HG02610 (cell line): ENCODE measurements at regions not wholly inside any gene's neighbourhood (a gene's known extent, or its start where the extent isn't known, plus 50 kb on each side); places are given as distances from the start of the nearest gene placed in this dataset.
"Not testable (repeated sequence)": the region's sequence is repeated elsewhere in the genome, so short reads cannot be mapped to it uniquely, and the experiment has no call there.

ENCODE experiments used
- ATAC-seq: cut with Tn5 transposase; IDR thresholded peaks from one replicate; pipeline ENCODE4 v1.9.1; 2021; ENCODE audit warnings: mild to moderate bottlenecking, moderate library complexity; ENCODE audit not compliant: unreplicated experiment

DNA sequence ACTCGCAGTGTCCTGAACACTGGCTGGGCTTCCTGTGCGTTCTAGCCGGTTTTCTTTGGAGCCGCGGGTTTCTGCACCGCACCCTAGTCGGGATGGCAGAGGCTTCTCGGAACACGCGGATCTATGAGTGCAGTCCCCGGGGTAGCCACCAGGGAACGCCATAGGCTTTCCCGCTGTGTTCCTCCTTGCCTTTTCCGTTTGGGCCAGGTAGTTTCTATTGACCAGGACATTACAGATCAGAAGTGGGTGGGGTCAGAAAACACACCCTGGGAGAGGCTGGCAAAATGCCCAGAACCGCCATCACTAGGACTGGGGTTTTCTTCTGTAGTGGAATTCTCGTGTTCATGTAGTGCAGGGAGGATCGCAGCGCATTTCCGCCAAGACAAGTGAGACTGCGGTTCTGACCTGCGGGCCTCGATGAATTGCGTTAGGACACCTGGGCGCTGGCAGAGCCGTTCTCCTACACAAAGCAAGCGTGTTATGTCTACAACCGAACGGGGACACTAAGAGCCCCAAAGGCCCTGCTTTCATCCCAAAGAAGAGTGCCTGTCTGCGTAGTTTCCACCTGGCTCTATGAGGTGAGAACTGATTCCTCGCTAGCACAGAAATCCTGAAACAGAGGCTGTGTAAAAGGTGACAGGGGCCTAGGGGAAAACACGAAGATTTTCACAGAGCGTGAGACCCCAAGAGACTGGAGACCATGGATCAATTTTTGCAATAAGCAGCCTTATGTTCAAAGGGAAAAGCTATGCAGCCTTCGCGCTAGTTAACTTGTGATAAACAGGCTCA, 121.5 kb downstream of the PPIAL4G start:
- ATAC-seq = not testable (repeated sequence)

DNA sequence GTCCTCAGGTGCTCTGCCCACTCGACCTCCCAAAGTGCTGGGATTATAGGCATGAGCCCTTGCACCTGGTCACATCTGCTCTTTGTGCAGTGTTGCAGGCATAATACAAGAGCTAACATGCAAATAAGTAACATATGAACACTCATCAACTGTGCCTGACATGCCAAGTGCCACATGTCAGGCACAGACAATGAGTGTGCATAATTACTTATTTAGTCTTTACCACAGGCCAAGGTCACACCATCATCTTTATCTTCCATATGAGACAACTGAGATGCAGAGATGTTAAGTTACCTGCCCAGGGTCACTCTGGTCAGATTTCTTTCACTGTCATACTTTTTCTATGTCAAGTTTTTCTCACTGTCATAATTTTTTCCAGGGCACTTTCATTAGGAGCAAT, 126.1 kb downstream of the PPIAL4G start:
- ATAC-seq = no peak

DNA sequence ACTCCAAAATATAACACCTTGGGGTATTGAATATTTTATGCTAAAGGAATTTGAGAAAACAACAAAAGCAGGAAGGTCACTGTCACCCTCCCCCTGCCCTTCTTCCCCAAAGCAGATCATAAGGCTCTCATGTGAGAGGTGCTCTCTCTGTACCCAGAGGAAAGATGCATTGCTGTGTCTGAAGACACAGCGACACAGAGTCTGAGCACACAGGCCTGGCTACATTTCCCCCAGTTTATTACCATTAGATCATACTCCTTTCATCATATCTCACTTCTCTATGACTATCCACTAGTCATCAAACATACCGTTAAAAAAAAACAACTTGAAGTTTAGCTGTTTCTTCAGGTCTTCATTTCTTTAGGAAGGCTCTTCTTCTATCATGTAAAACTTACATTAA, 127.1 kb downstream of the PPIAL4G start:
- no peak for ATAC-seq

DNA sequence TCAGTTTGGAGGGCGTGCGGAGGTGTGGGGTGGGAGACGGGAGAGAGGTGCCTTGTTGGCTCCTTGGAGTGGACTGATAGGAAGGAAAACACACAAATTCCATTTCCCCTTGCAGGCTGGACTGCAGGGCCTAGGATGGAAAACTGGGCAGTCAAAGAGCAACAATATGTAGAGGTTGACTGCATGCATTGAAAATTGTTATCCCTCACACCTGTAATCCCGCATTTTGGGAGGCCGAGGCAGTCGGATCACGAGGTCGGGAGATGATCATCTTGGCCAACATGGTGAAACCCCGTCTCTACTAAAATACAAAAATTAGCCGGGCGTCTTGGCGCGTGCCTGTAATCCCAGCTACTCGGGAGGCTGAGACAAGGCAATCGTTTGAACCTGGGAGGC, 128.2 kb downstream of the PPIAL4G start:
- no peak for ATAC-seq

DNA sequence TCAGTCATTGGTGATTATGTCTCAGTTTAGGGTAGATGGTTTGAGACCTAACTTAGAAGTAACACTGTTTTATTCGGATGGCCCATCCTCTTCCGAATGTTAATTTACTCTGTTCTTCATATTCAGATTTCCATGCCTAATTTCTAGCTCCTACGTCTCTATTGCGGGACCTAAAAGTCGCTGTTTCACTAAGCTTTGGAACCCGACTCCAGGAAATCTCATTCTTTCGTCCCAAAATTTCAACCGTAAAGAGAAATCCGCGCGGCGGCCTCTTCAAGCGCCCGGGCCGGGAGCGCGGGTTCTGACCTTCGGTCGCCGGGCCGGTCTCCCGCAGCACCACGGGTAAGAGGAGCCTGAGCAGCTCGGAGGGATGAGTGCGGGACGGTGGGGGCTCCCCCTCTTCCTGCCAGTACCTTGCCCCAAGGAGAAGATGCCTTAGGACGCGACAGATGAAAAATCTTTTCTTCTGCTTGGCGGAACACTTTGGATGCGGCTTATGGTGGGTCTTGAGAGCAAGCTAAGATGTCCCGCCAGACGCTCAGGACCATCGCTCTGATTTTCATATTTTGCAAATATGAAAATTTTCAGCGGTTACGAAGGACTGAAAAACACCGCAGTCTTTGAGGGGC, 128.7 kb downstream of the PPIAL4G start:
- ATAC-seq = no peak

DNA sequence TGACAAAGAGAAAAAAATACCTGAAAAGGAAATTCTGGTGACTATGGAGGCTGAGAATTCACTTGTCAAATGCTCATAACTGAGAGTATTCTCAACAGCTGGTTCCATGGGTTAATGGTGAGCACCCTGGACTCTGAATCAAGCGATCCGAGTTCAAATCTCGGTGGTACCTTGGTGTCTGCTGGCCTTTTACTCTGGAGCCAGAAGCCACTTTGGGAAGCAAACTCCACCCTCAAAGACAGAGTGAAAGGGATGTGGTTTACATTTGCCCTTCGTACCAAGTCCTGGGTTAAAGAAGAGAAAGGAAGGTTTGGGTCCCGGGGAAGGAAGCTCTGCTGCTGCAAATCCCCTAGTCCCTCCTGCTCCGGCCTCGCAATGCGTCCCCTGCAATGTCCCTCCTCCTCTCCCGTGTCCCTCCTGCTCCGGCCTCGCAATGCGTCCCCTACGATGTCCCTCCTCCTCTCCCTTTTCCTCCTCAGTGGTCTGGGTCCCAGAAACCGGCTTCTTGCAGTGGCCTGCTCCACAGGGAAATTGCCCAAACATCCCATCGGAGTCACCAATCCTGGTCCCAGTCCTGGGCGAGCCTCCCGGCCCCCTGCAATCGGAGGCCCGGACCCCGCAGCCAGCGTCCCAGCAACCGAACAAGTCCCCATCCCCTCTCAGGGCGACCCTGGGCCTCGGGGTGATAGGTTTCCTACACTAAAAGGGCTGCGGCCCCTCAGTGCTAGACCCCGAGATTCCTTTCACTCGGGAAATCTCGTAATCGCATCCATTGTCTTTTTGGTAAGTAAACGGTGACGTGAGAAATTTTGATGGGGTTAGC, 129.4 kb downstream of the PPIAL4G start:
- ATAC-seq = no peak

DNA sequence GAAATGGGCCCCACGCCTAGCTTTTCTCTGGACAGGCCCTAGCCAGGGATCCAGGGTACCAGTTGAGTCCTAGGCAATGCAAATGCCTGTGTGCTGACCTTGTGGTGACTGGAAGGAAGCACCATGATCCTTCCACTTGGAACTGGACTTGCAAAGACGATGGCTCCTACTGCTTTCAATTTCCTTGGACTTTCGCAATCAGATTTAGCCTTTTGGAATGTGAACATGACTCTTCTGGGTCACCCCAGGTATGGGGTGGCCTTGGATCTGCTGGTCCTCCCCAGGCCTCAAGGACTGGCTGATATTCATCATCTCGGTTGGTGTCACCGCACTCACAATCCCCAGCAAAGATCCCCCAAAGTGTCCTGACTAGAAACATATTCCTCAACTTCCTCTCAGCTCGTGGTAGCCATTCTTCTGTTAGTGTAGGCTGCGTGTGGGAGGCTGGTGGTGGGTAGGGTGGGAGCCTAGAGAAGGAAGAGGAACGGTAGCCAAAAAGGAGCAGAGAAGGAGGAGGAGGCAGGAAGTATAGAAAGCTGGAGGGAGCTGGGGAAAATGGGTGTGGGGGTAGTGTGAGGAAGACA, 130.5 kb downstream of the PPIAL4G start:
- ATAC-seq = no peak

DNA sequence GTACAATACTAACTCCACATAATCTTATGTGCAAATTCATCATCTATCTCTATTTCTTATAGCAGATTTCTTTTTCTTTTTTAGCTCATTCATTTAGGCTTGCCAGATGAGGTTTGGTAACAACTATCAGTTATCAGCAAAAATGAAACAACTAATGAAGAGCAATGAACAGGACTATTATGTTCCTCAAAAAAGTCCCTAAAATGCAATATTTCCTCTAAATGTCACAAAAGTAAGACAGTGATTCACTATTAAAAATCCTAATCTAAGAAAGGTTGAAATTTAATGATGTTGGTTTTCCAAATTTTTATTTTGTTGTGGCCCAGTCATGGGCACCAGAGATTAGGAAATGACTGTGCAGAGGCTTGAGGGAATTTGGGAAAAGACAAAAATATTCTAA, 135.3 kb downstream of the PPIAL4G start:
- no peak for ATAC-seq

DNA sequence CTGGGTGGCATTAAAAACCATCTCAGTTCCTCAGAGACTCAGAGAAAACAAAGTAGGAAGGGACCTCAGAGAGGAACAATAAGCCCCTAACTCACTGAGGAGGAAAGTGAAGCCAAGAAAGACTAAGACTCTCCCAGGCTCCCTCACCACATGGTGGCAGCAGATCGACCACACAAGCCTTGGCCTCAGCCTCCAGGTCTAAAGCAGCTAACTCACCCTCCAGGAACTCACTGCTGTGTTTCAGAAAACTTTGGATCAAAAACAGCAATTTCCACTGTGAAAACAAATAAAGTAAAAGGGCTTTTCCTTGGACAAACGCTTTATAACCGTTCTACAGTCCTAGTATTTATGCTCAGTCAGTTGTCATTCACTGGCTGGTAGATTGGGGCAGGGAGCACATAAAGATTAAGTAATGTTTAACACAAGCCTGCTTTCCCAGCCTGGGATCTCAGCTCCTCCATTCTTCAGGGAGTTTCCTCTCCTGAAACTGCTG, 137.4 kb downstream of the PPIAL4G start:
- not testable (repeated sequence) for ATAC-seq

DNA sequence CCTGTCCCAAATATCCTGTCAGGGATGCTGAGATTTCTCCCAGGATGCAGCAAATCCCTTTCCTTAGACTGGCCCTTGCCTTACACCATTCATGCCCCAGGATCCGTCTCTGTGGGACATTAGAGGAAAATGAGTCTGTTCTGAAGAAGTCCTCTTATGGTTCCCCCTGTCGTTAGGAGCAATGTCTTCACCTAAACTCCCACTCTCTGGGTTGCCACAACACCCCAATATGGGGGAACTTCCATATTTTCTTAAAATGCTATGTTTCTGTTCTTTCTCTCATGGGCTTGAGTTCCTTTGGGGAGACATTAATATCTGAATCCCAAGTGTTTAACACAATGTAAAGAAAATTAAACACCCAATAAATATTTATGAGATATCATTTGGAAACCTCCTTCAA, 138.5 kb downstream of the PPIAL4G start:
- ATAC-seq = not testable (repeated sequence)

DNA sequence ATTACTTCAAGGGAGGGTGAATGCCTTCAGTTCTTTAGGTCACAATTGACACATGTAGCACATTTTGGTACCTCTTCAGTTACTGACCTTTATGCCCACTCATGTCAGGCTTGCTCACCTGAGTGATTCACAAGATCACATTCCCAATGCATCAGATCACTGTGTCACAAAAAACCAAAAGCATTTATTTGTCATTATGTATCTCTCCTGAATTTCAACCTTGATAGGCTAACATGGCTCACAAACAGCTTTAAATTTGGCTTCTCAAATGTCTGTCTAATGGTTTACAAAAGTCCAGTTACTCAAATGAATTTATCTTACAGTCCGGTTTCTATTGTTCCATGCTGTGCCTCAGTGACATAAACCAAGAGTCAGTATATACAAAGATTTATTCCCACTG, 141.4 kb downstream of the PPIAL4G start:
- ATAC-seq = not testable (repeated sequence)

DNA sequence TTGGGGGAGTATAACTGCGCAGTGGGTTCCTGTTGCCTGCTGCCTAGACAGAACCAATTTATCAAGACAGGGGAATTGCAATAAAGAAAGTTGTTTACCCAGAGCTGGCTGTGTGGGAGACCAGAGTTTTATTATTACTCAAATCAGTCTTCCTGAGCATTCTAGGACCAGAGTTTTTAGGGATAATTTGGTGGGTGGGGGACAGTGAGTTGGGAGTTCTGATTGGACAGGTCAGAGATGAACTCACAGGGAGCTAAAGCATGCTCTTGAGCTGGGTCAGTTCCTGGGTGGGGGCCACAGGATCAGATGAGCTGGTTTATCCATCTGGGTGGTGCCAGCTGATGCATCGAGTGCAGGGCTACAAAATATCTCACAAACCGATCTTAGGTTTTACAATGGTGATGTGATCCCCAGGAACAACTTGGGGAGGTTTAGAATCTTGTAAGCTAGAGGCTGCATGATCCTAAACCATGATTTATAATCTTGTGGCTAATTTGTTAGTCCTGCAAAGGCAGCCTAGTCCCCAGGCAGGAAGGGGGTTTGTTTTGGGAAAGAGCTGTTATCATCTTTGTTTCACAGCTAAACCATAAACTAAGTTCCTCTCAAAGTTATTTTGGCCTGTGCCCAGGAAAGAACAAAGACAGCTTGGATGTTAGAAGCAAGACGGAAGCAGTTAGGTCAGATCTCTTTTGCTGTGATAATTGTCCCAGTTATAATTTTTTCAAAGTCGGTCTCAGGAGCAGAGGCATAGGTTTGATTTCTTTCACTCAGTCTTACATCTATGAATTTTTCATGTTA, 146.8 kb downstream of the PPIAL4G start:
- ATAC-seq = not testable (repeated sequence)

DNA sequence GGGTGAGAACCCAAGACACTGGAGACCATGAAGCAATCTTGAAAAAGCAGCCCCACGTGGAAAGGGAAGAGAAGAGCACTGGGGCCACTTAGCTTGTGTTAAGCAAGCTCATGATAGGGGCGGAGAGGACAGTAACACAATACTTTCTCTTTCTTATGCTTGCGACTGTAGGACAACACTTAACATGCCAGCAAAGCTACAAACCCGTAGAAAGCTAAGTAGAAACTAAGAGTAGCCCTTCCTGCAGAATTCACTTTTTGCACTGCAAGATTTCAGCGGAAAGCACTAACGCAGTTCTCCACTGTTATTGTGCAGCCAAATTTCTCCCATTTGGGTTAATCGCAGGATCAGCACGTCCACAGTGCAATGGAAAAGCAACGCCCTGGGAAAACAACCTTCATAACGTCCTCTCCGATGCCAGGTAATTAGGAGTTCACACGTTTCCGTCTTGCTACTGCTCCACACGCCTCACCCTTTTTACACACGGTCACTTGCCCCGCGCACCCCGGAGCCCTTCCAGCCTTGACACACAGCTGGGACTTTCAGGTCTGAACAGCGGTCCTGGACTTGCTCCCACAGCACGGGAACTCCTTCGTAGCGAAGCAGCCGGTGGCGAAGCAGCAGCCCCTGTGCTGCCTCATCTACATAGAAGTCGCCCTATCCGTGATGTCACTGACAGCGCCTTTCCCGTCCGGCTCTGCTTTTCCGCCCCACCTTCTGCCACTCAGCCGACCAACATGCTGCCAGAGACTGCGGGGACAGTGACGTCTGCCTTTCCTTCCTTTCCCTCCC, 148.6 kb downstream of the PPIAL4G start:
- peak; percentile 71 for ATAC-seq

DNA sequence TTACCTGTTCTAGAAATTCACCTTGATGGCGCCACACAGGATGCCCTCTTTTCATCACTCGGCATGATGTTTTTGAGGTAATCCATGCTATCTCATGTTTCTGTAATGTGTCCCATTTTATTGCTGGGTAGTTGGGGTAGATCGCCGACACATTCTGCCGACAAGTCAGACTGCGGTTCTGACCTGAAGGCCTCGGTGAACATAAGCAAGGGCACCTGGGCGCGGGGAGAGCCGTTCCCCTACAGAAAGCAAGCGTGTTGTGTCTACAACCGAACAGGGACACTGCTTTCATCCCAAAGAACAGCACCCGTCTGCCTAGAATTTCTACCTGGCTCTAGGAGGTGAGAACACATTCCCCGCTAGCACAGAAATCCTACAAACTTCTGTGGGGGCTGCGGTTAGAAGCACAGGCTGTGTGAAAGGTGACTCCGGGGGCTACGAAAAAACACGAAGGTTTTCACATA, 149.2 kb downstream of the PPIAL4G start:
- no peak for ATAC-seq

DNA sequence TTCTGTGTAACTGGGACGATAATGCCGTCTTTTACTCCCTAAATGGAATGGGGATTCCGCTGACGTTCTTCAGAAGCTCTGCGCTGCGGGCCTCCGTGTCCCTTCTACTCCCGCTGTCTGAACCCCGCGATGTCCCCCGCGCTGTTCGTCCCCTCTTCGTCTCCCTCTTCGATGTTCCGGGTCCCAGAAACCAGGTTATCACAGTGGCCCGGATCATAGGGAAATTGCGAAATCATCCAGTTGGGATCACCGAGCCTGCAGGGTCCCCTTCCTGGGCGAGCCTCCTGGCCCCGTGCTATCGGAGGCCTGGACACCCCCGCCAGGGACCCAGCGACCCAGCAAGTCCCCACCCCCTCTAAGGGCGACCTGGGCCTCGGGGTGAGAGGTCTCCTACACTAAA, 154.2 kb downstream of the PPIAL4G start:
- no peak for ATAC-seq

DNA sequence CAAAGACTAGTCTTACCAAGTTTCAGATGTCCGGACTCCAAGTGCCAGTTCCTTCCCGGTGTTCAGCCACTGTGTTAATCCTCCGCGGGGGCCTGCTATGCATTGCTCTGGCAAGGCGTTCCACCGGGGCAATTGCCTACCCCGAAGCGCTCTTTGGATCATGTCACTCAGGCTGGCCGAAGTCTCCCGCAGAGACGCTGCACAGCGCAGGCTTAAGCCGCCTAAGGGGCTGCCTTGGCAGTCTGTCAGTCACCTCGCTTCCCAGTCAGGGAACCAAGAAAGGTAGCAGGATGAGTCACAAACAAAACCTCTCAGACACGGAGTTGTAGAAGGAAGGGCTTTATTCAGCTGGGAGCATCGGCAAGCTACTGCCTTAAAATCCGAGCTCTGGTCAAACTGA, 158.1 kb downstream of the PPIAL4G start:
- ATAC-seq = not testable (repeated sequence)

DNA sequence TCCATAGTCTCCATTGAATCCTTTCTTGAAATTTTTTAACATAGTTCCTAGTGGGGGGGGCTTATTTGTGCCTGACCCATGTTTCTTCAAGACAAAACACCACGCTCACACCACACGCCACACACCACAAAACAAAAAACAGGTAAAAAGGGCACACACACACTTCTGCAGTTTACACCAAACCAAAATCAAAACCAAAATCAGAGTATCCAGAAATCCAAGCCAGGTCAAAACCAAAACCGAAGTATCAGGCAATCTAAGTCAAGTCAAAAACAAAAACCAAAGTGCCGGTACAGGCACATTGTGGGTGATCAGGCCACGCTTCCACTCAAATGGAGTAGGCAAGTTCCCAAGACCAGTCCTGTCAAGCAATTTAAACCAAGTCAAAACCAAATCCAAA, 158.6 kb downstream of the PPIAL4G start:
- ATAC-seq = not testable (repeated sequence)

DNA sequence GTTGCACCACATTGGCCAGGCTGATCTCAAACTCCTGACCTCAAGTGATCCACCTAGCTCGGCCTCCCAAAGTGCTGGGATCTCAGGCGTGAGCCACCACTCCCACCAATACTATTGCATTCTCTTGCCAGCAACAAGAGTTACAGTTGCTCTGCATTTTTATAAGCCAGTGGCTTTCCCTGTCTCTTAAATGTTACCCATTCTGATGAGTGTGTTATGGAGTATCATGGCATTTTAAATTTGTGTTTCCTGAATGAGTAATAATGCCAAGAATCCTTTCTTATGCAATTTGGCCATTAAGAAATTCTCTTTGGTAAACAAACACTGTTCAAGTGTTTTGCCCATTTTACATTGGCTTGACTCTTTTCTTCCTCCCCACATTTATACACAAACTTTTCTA, 163.0 kb downstream of the PPIAL4G start:
- ATAC-seq = not testable (repeated sequence)

DNA sequence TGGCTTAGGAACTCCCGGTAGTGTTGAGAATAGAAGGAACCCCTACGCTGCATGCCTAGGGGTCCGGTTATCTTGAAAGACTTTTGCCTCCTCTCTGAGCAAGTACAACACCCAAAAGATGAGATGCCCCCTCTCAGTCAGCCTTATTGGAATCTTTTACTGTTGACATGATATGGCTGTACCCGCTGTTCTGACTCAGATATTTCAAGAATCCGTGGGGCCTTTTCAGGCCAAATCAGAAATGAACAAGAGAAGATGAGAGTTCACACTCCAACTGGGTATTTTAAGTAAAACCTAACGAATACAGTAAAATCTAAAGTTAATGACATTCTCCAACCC, 164.2 kb downstream of the PPIAL4G start:
- ATAC-seq = peak; percentile 4
